ENCODE measurements at regions not wholly inside any gene's neighbourhood (a gene's known extent, or its start where the extent isn't known, plus 50 kb on each side); places are given as distances from the start of the nearest gene placed in this dataset.

GRCh38 chr14:89037065-89037464 is 212.6 kb downstream of the TTC8 start:
- Histone ChIP-seq H3K27me3 (ENCODE audit: insufficient read depth) (no peaks in the 10 kb centered on the region), H3K9me2 (ENCODE audit: insufficient read depth) (no peaks in the 10 kb centered on the region), H3K79me2 (replicated peaks; ENCODE audit: insufficient read depth) (no peaks in the 10 kb centered on the region), H4K20me1 (replicated peaks; ENCODE audit: insufficient read depth) (no peaks in the 10 kb centered on the region), H3K27ac (ENCODE audit: low read depth) (no peak overlapping the region), H3K36me3 (ENCODE audit: insufficient read depth) (no peaks in the 10 kb centered on the region), H3K4me2 (no peak overlapping the region), H2AFZ (no peak overlapping the region), H3F3A (replicated peaks; ENCODE audit: low read depth) (0 out of 2 replicates have a peak, but pooled peaks cover 4% of the 10 kb centered on the region), H3K4me3 (no peak overlapping the region), H3K4me1 (ENCODE audit: insufficient read depth) (peaks cover 9% of the 10 kb centered on the region; the same call in 1 of the 2 replicates)
- Mint-ChIP-seq H3K9me3 (peaks cover 9% of the 10 kb centered on the region), H3K27ac (no peak overlapping the region), H3K4me1 (peaks cover 15% of the 10 kb centered on the region), H3K4me3 (no peak overlapping the region), H3K27me3 (ENCODE audit: insufficient read depth, low read depth, poor library complexity) (peaks cover 10% of the 10 kb centered on the region), H3K36me3 (ENCODE audit: low read depth) (peaks cover 2% of the 10 kb centered on the region)
- TF ChIP-seq ETS1 (IDR thresholded peaks at IDR 0.05) (no peak), EZH2 (IDR thresholded peaks at IDR 0.05; ENCODE audit: low read depth, unreplicated experiment) (no peak), JUNB (IDR thresholded peaks at IDR 0.05; ENCODE audit: unreplicated experiment) (no peak)
- ATAC-seq (no peak), DNase-seq (ENCODE audit: low spot score) (no peak)

GRCh38 chr14:89040080-89040459 is 215.6 kb downstream of the TTC8 start:
- Histone ChIP-seq H3K36me3 (ENCODE audit: insufficient read depth) (no peaks in the 10 kb centered on the region), H3K9me2 (ENCODE audit: insufficient read depth) (no peaks in the 10 kb centered on the region), H3K79me2 (replicated peaks; ENCODE audit: insufficient read depth) (no peaks in the 10 kb centered on the region), H3F3A (replicated peaks; ENCODE audit: low read depth) (0 out of 2 replicates have a peak, but pooled peaks cover 4% of the 10 kb centered on the region), H2AFZ (peak overlapping the region; percentile 57; the same call in 1 of the 2 replicates), H3K27me3 (ENCODE audit: insufficient read depth) (no peaks in the 10 kb centered on the region), H3K27ac (ENCODE audit: low read depth) (no peak overlapping the region), H3K4me2 (no peak overlapping the region), H4K20me1 (replicated peaks; ENCODE audit: insufficient read depth) (no peaks in the 10 kb centered on the region), H3K4me3 (no peak overlapping the region; the same call in 1 of the 2 replicates), H3K4me1 (ENCODE audit: insufficient read depth) (peaks cover 9% of the 10 kb centered on the region; the same call in 1 of the 2 replicates)
- peaks cover 18% of the 10 kb centered on the region for H3K4me1 Mint-ChIP-seq
- H3K4me3 Mint-ChIP-seq, result no peak overlapping the region
- H3K27me3 Mint-ChIP-seq (ENCODE audit: insufficient read depth, low read depth, poor library complexity), result peaks cover 10% of the 10 kb centered on the region
- peaks cover 29% of the 10 kb centered on the region for H3K9me3 Mint-ChIP-seq
- H3K36me3 Mint-ChIP-seq (ENCODE audit: low read depth), result peaks cover 23% of the 10 kb centered on the region
- ATAC-seq, result no peak
- DNase-seq (ENCODE audit: low spot score), result no peak
- no peak overlapping the region for H3K27ac Mint-ChIP-seq
- TF ChIP-seq STAT1 (IDR thresholded peaks at IDR 0.05; ENCODE audit: unreplicated experiment), result no peak
- TF ChIP-seq EZH2 (IDR thresholded peaks at IDR 0.05; ENCODE audit: low read depth, unreplicated experiment), result no peak
- no peak for TF ChIP-seq EZH2phosphoT487 (IDR thresholded peaks at IDR 0.05; ENCODE audit: unreplicated experiment)
- no peak for TF ChIP-seq ZNF462 (CRISPR knock-in tag; IDR thresholded peaks at IDR 0.05)
- no peak for TF ChIP-seq REST (IDR thresholded peaks at IDR 0.05; ENCODE audit: unreplicated experiment)
- no peak for TF ChIP-seq ZNF114 (CRISPR knock-in tag; IDR thresholded peaks at IDR 0.05)
- no peak for TF ChIP-seq ZNF331 (CRISPR knock-in tag; IDR thresholded peaks at IDR 0.05; ENCODE audit: low read depth)
- TF ChIP-seq POLR2AphosphoS5 (IDR thresholded peaks at IDR 0.05; ENCODE audit: low read depth), result no peak

Data from GM23338 (cell line).